Activated T-cell treated with anti-CD3 and anti-CD28 coated beads, Interleukin-2, amount 50 U/mL, for 72 hours (primary cell): ENCODE measurements at regions not wholly inside any gene's neighbourhood (a gene's known extent, or its start where the extent isn't known, plus 50 kb on each side); places are given as distances from the start of the nearest gene placed in this dataset.
A peak's percentile ranks its signal among the peaks of the same experiment; 100 is the strongest.

Experiments
- ATAC-seq, 2 donors: fragments of 150-1000 bp; cut with Tn5 transposase; replicated peaks in 1 of 2; 2 replicates each; pipeline ENCODE4 v1.10.0; 2021; ENCODE audit warnings: moderate library complexity in 2 of 2, mild to moderate bottlenecking in 1 of 2
- DNase-seq, 2 donors: peaks; one replicate each; pipeline ENCODE4 v3.0.0; 2021 to 2022; ENCODE audit warnings: mixed read lengths in 1 of 2
- H3K27ac Mint-ChIP-seq: one replicate; pipeline ENCODE4 v1.8.0; 2022; ENCODE audit warnings: mild to moderate bottlenecking, moderate library complexity, mixed read lengths
- H3K27me3 Mint-ChIP-seq: one replicate; pipeline ENCODE4 v1.8.0; 2022; ENCODE audit warnings: low read depth, mixed read lengths
- H3K36me3 Mint-ChIP-seq, 2 donors: one replicate each; pipeline ENCODE4 v1.8.0; 2022; ENCODE audit warnings: mixed read lengths in 2 of 2, mild to moderate bottlenecking in 1 of 2; ENCODE audit not compliant: insufficient read depth in 2 of 2
- H3K4me1 Mint-ChIP-seq: one replicate; pipeline ENCODE4 v1.8.0; 2022; ENCODE audit warnings: low read depth, mixed read lengths
- H3K4me3 Mint-ChIP-seq, 2 donors: one replicate each; pipeline ENCODE4 v1.8.0; 2022; ENCODE audit warnings: mild to moderate bottlenecking in 2 of 2, mixed read lengths in 2 of 2, moderate library complexity in 2 of 2
- H3K9me3 Mint-ChIP-seq, 2 donors: one replicate each; pipeline ENCODE4 v1.8.0; 2022; ENCODE audit warnings: mixed read lengths in 2 of 2

- Mint-ChIP-seq H3K27me3 (no peaks in the 10 kb centered on the region), H3K36me3 (no peaks in the 10 kb centered on the region)
- no peak for ATAC-seq
Observed at GRCh38 chr18:54506516-54507261, 84.4 kb upstream of the DYNAP start.

GRCh38 chr18:54509793-54510192 is 81.3 kb upstream of the DYNAP start:
- H3K4me1 Mint-ChIP-seq = no peaks in the 10 kb centered on the region
- no peak overlapping the region for H3K4me3 Mint-ChIP-seq
- ATAC-seq (no peak), DNase-seq (no peak)
- no peak overlapping the region for H3K27ac Mint-ChIP-seq
- no peaks in the 10 kb centered on the region for H3K9me3 Mint-ChIP-seq
- no peaks in the 10 kb centered on the region for H3K27me3 Mint-ChIP-seq
- H3K36me3 Mint-ChIP-seq = no peaks in the 10 kb centered on the region

More at GRCh38 chr18:54506516-54507261, 84.4 kb upstream of the DYNAP start:
- Mint-ChIP-seq H3K27ac (no peak overlapping the region), H3K4me3 (no peak overlapping the region), H3K4me1 (no peaks in the 10 kb centered on the region), H3K9me3 (no peaks in the 10 kb centered on the region)
- no peak for DNase-seq

GRCh38 chr18:54515149-54515548 is 75.9 kb upstream of the DYNAP start:
- ATAC-seq (no peak), DNase-seq (no peak)
- Mint-ChIP-seq H3K4me3 (no peak overlapping the region), H3K9me3 (no peaks in the 10 kb centered on the region), H3K27ac (no peak overlapping the region), H3K27me3 (no peaks in the 10 kb centered on the region), H3K36me3 (no peaks in the 10 kb centered on the region), H3K4me1 (no peaks in the 10 kb centered on the region)

- Mint-ChIP-seq H3K27ac (no peak overlapping the region), H3K27me3 (no peaks in the 10 kb centered on the region), H3K4me3 (no peak overlapping the region), H3K36me3 (no peaks in the 10 kb centered on the region), H3K9me3 (no peaks in the 10 kb centered on the region), H3K4me1 (no peaks in the 10 kb centered on the region)
- ATAC-seq (no peak), DNase-seq (no peak)
Observed at GRCh38 chr18:54517521-54517920, 73.5 kb upstream of the DYNAP start.

- DNase-seq = no peak
Observed at GRCh38 chr18:54521846-54522245, 69.2 kb upstream of the DYNAP start.

GRCh38 chr18:54528942-54529376 is 62.1 kb upstream of the DYNAP start:
- H3K36me3 Mint-ChIP-seq = no peaks in the 10 kb centered on the region
- H3K4me3 Mint-ChIP-seq = no peak overlapping the region
- DNase-seq = no peak
- no peaks in the 10 kb centered on the region for H3K9me3 Mint-ChIP-seq
- H3K27ac Mint-ChIP-seq = no peak overlapping the region
- no peaks in the 10 kb centered on the region for H3K27me3 Mint-ChIP-seq
- no peak for ATAC-seq
- H3K4me1 Mint-ChIP-seq = no peaks in the 10 kb centered on the region

More at GRCh38 chr18:54521846-54522245, 69.2 kb upstream of the DYNAP start:
- no peak overlapping the region for H3K4me3 Mint-ChIP-seq
- peak overlapping the region; percentile 16 for H3K27ac Mint-ChIP-seq
- H3K4me1 Mint-ChIP-seq = no peaks in the 10 kb centered on the region
- no peaks in the 10 kb centered on the region for H3K27me3 Mint-ChIP-seq
- no peaks in the 10 kb centered on the region for H3K36me3 Mint-ChIP-seq
- ATAC-seq = no peak
- H3K9me3 Mint-ChIP-seq = no peaks in the 10 kb centered on the region

GRCh38 chr18:54529444-54529843 is 61.6 kb upstream of the DYNAP start:
- no peaks in the 10 kb centered on the region for H3K4me1 Mint-ChIP-seq
- H3K27ac Mint-ChIP-seq = no peak overlapping the region
- ATAC-seq (no peak), DNase-seq (no peak)
- H3K4me3 Mint-ChIP-seq = no peak overlapping the region
- no peaks in the 10 kb centered on the region for H3K36me3 Mint-ChIP-seq
- no peaks in the 10 kb centered on the region for H3K27me3 Mint-ChIP-seq
- H3K9me3 Mint-ChIP-seq = no peaks in the 10 kb centered on the region

- no peaks in the 10 kb centered on the region for H3K9me3 Mint-ChIP-seq
- no peaks in the 10 kb centered on the region for H3K4me1 Mint-ChIP-seq
- DNase-seq = no peak
- no peak overlapping the region for H3K27ac Mint-ChIP-seq
- H3K36me3 Mint-ChIP-seq = no peaks in the 10 kb centered on the region
- no peak overlapping the region for H3K4me3 Mint-ChIP-seq
- H3K27me3 Mint-ChIP-seq = no peaks in the 10 kb centered on the region
- ATAC-seq = no peak
Observed at GRCh38 chr18:54530285-54530684, 60.8 kb upstream of the DYNAP start.

GRCh38 chr18:54531402-54532065 is 59.5 kb upstream of the DYNAP start:
- Mint-ChIP-seq H3K9me3 (no peaks in the 10 kb centered on the region), H3K4me3 (no peak overlapping the region), H3K4me1 (no peaks in the 10 kb centered on the region), H3K36me3 (no peaks in the 10 kb centered on the region), H3K27me3 (no peaks in the 10 kb centered on the region), H3K27ac (no peak overlapping the region)
- ATAC-seq (no peak), DNase-seq (no peak)

GRCh38 chr18:54532222-54532621 is 58.8 kb upstream of the DYNAP start:
- Mint-ChIP-seq H3K4me3 (no peak overlapping the region), H3K4me1 (no peaks in the 10 kb centered on the region), H3K36me3 (no peaks in the 10 kb centered on the region), H3K27ac (no peak overlapping the region), H3K27me3 (no peaks in the 10 kb centered on the region), H3K9me3 (no peaks in the 10 kb centered on the region)
- DNase-seq (no peak), ATAC-seq (no peak)

GRCh38 chr18:54532962-54533361 is 58.1 kb upstream of the DYNAP start:
- Mint-ChIP-seq H3K27me3 (no peaks in the 10 kb centered on the region), H3K36me3 (no peaks in the 10 kb centered on the region), H3K4me1 (no peaks in the 10 kb centered on the region), H3K4me3 (no peak overlapping the region), H3K27ac (no peak overlapping the region), H3K9me3 (no peaks in the 10 kb centered on the region)
- ATAC-seq (no peak), DNase-seq (no peak)
